ENCODE measurements at regions not wholly inside any gene's neighbourhood (a gene's known extent, or its start where the extent isn't known, plus 50 kb on each side); places are given as distances from the start of the nearest gene placed in this dataset.

GRCh38 chr11:103530257-103530656 lies 421.0 kb downstream of the DYNC2H1 start:
- no peak overlapping the region for H3K27ac ChIP-seq
- TF ChIP-seq CTCF (conservative IDR thresholded peaks at IDR 0.05) = no peak

GRCh38 chr11:103532133-103532788 lies 423.0 kb downstream of the DYNC2H1 start:
- no peak overlapping the region for H3K27ac ChIP-seq
- TF ChIP-seq CTCF (conservative IDR thresholded peaks at IDR 0.05) = no peak

- H3K27ac ChIP-seq = no peak overlapping the region
- TF ChIP-seq CTCF (conservative IDR thresholded peaks at IDR 0.05) = no peak
These were observed 425.0 kb downstream of the DYNC2H1 start for GRCh38 chr11:103534191-103534590.

- no peak overlapping the region for H3K27ac ChIP-seq
These were observed 425.7 kb downstream of the DYNC2H1 start for GRCh38 chr11:103534959-103535358.

GRCh38 chr11:103536335-103536722 lies 427.1 kb downstream of the DYNC2H1 start:
- H3K27ac ChIP-seq = no peak overlapping the region
- no peak for TF ChIP-seq CTCF (conservative IDR thresholded peaks at IDR 0.05)

More at GRCh38 chr11:103534959-103535358, 425.7 kb downstream of the DYNC2H1 start:
- no peak for TF ChIP-seq CTCF (conservative IDR thresholded peaks at IDR 0.05)

GRCh38 chr11:103537904-103538502 lies 428.8 kb downstream of the DYNC2H1 start:
- H3K27ac ChIP-seq = no peak overlapping the region
- TF ChIP-seq CTCF (conservative IDR thresholded peaks at IDR 0.05) = peak; percentile 83

- TF ChIP-seq CTCF (conservative IDR thresholded peaks at IDR 0.05) = no peak
- no peak overlapping the region for H3K27ac ChIP-seq
These were observed 429.9 kb downstream of the DYNC2H1 start for GRCh38 chr11:103539166-103539565.
